OCI-LY7 (cell line): ENCODE measurements at regions not wholly inside any gene's neighbourhood (a gene's known extent, or its start where the extent isn't known, plus 50 kb on each side); places are given as distances from the start of the nearest gene placed in this dataset.

ENCODE experiments used
- BruUV-seq: library from RNA; stranded (reverse); fragments of 400-500 nt; replicated peaks from 2 replicates; lab custom pipeline; 2021; lab: Mats Ljungman, UMichigan
- CTCF ChIA-PET: fragments of 300-600 bp; sonication (Branson Sonifier 250); formaldehyde crosslinking; loops from one replicate; lab custom pipeline; 2022; ENCODE audit warnings: antibody characterized with exemption; ENCODE audit not compliant: unreplicated experiment; lab: Charles Lee
- POLR2A ChIA-PET: fragments of 300-600 bp; sonication (Branson Sonifier 250); formaldehyde crosslinking; loops from one replicate; lab custom pipeline; 2022; ENCODE audit warnings: antibody characterized with exemption; lab: Charles Lee
- DNase-seq: peaks from one replicate; pipeline ENCODE4 v3.0.0-alpha.2; 2015; ENCODE audit warnings: low spot score
- H2AFZ ChIP-seq: fragments of 200-600 bp; sonication (generic), shearing (Covaris generic); 2 replicates; pipeline ENCODE4 v1.6.1; 2014; ENCODE audit warnings: mild to moderate bottlenecking, antibody characterized with exemption, low read length, moderate library complexity
- H3K27ac ChIP-seq: fragments of 200-600 bp; sonication (generic); 2 replicates; pipeline ENCODE4 v1.5.1; 2014; ENCODE audit warnings: mixed run types, low read depth, mild to moderate bottlenecking, moderate library complexity, low read length, inconsistent platforms; ENCODE audit not compliant: poor library complexity, severe bottlenecking
- H3K36me3 ChIP-seq: fragments of 200-600 bp; sonication (generic); 2 replicates; pipeline ENCODE4 v1.6.1; 2014; ENCODE audit warnings: mild to moderate bottlenecking, antibody characterized with exemption, low read length, moderate library complexity, mixed read lengths; ENCODE audit not compliant: insufficient read depth
- H3K4me1 ChIP-seq: fragments of 200-600 bp; sonication (generic); 2 replicates; pipeline ENCODE4 v1.5.1; 2014; ENCODE audit warnings: mild to moderate bottlenecking, low read length; ENCODE audit not compliant: insufficient read depth, poor library complexity, severe bottlenecking
- H3K4me2 ChIP-seq: fragments of 200-600 bp; sonication (generic); 2 replicates; pipeline ENCODE4 v1.6.1; 2014; ENCODE audit warnings: mild to moderate bottlenecking, low read length
- H3K4me3 ChIP-seq: fragments of 200-600 bp; sonication (generic); 2 replicates; pipeline ENCODE4 v1.5.1; 2014; ENCODE audit warnings: mild to moderate bottlenecking, low read depth, low read length; ENCODE audit not compliant: poor library complexity, severe bottlenecking
- H3K79me2 ChIP-seq: fragments of 200-600 bp; sonication (generic); 2 replicates; pipeline ENCODE4 v1.6.1; 2016; ENCODE audit warnings: low read depth, mild to moderate bottlenecking, low read length, moderate library complexity, mixed read lengths; ENCODE audit not compliant: insufficient read depth
- H3K9me2 ChIP-seq: fragments of 200-600 bp; sonication (generic); 2 replicates; pipeline ENCODE4 v1.6.1; 2016; ENCODE audit warnings: mild to moderate bottlenecking, low read length, mixed read lengths; ENCODE audit not compliant: insufficient read depth
- H3K9me3 ChIP-seq: fragments of 200-600 bp; sonication (generic); 2 replicates; pipeline ENCODE4 v1.6.1; 2014; ENCODE audit warnings: mild to moderate bottlenecking, mixed run types, low read length, mixed read lengths
- H4K20me1 ChIP-seq: fragments of 200-600 bp; sonication (generic); 2 replicates; pipeline ENCODE4 v1.6.1; 2014; ENCODE audit warnings: mild to moderate bottlenecking, antibody characterized with exemption, low read length, moderate library complexity, mixed read lengths; ENCODE audit not compliant: insufficient read depth
- CTCF ChIP-seq: fragments of 200-600 bp; sonication (generic); conservative IDR thresholded peaks from 2 replicates; pipeline ENCODE4 v1.5.1; 2014; ENCODE audit warnings: mild to moderate bottlenecking, antibody characterized with exemption, low read length, moderate library complexity, mixed read lengths
- EZH2phosphoT487 ChIP-seq: fragments of 200-600 bp; sonication (generic); IDR thresholded peaks from 2 replicates; pipeline ENCODE4 v1.6.1; 2018; ENCODE audit warnings: low read depth, borderline replicate concordance, mild to moderate bottlenecking, mixed run types, antibody characterized with exemption, low read length, moderate library complexity, mixed read lengths
- intact Hi-C: fragments of 100-400 bp; cut with micrococcal nuclease; formaldehyde crosslinking; loops from one replicate; pipeline ENCODE4 v1.10.0; 2022; ENCODE audit not compliant: unreplicated experiment

GRCh38 chr9:90981726-90982125, 180.1 kb downstream of the SYK start:
- CTCF ChIA-PET, result no interaction called here
- no peak overlapping the region for H3K27ac ChIP-seq
- H3K4me2 ChIP-seq, result no peak overlapping the region
- intact Hi-C loops, result no loop called here
- POLR2A ChIA-PET, result no interaction called here
- DNase-seq, result no peak
- TF ChIP-seq CTCF (no peak), EZH2phosphoT487 (no peak)
- no peaks in the 10 kb centered on the region for H3K9me2 ChIP-seq
- no peaks in the 10 kb centered on the region for H4K20me1 ChIP-seq
- no TSS peak for BruUV-seq
- no peaks in the 10 kb centered on the region for H3K79me2 ChIP-seq
- H2AFZ ChIP-seq, result no peak overlapping the region
- H3K36me3 ChIP-seq, result no peaks in the 10 kb centered on the region
- H3K4me1 ChIP-seq, result no peaks in the 10 kb centered on the region
- H3K9me3 ChIP-seq, result no peaks in the 10 kb centered on the region
- H3K4me3 ChIP-seq, result no peak overlapping the region

GRCh38 chr9:90983394-90983793, 181.8 kb downstream of the SYK start:
- H3K4me1 ChIP-seq, result no peaks in the 10 kb centered on the region
- CTCF ChIA-PET, result no interaction called here
- H3K79me2 ChIP-seq, result no peaks in the 10 kb centered on the region
- no peaks in the 10 kb centered on the region for H3K36me3 ChIP-seq
- no peak for TF ChIP-seq CTCF
- TF ChIP-seq EZH2phosphoT487, result no peak
- DNase-seq, result no peak
- no peaks in the 10 kb centered on the region for H4K20me1 ChIP-seq
- intact Hi-C loops, result no loop called here
- H3K9me3 ChIP-seq, result no peaks in the 10 kb centered on the region
- no peak overlapping the region for H3K27ac ChIP-seq
- H2AFZ ChIP-seq, result no peak overlapping the region
- no TSS peak for BruUV-seq
- no peak overlapping the region for H3K4me2 ChIP-seq
- no peak overlapping the region for H3K4me3 ChIP-seq
- no peaks in the 10 kb centered on the region for H3K9me2 ChIP-seq
- POLR2A ChIA-PET, result no interaction called here

- no peaks in the 10 kb centered on the region for H3K9me2 ChIP-seq
- no peak for DNase-seq
- intact Hi-C loops, result loop anchor here (2.0 kb wide), 1 partner anchor 71 kb away; no protein-coding TSS in a partner anchor
- H4K20me1 ChIP-seq, result no peaks in the 10 kb centered on the region
- H3K27ac ChIP-seq, result no peak overlapping the region
- TF ChIP-seq CTCF (no peak; the same call in 1 of the 2 replicates), EZH2phosphoT487 (no peak)
- H3K4me1 ChIP-seq, result no peaks in the 10 kb centered on the region
- no peaks in the 10 kb centered on the region for H3K79me2 ChIP-seq
- no peaks in the 10 kb centered on the region for H3K9me3 ChIP-seq
- ChIA-PET CTCF (no interaction called here), POLR2A (interaction anchor here (0.6 kb wide), 1 partner anchor 806 kb away, joined by 3 read pairs; no protein-coding TSS in a partner anchor)
- H3K36me3 ChIP-seq, result no peaks in the 10 kb centered on the region
- no TSS peak for BruUV-seq
- H3K4me2 ChIP-seq, result no peak overlapping the region
- no peak overlapping the region for H2AFZ ChIP-seq
- no peak overlapping the region for H3K4me3 ChIP-seq
Measured at GRCh38 chr9:90985631-90986030, 184.0 kb downstream of the SYK start.
